HepG2 (cell line): ENCODE measurements at regions not wholly inside any gene's neighbourhood (a gene's known extent, or its start where the extent isn't known, plus 50 kb on each side); places are given as distances from the start of the nearest gene placed in this dataset.

Experiments
- ATAC-seq: fragments of 200-7000 bp; cut with Tn5 transposase; 3 replicates; pipeline ENCODE4 v1.9.1; 2020; ENCODE audit warnings: mild to moderate bottlenecking, moderate library complexity
- BruUV-seq: library from RNA; stranded (reverse); fragments of 400-500 nt; replicated peaks from 2 replicates; lab custom pipeline; 2021; lab: Mats Ljungman, UMichigan
- CTCF ChIA-PET: fragments of 300-600 bp; formaldehyde crosslinking; extraction: SDS; loops from one replicate; lab custom pipeline; 2021; ENCODE audit warnings: low total read pairs, inconsistent platforms, low intra/inter-chr PET ratio; lab: Yijun Ruan, JAX
- POLR2A ChIA-PET: fragments of 350-600 bp; sonication (Branson Sonifier 250); formaldehyde crosslinking; loops from one replicate; lab custom pipeline; 2020; ENCODE audit warnings: antibody characterized with exemption, inconsistent platforms; lab: Yijun Ruan, JAX
- DNase-seq: peaks from one replicate; pipeline ENCODE4 v3.0.0-alpha.2; 2015; ENCODE audit warnings: low spot score
- FAIRE-seq: peaks from 3 replicates; lab custom pipeline; 2011; peaks lifted over from hg19 to GRCh38; lab: Jason Lieb, UNC
- H2AFZ ChIP-seq: one replicate; pipeline ENCODE4 v1.6.1; 2011; ENCODE audit warnings: low read length, inconsistent platforms
- H3K27ac ChIP-seq: fragments of 300-600 bp; 3 replicates; pipeline ENCODE4 v1.8.0; 2011; ENCODE audit warnings: mixed run types, mild to moderate bottlenecking, mixed read lengths, low read length, inconsistent platforms; ENCODE audit not compliant: insufficient read depth; ENCODE audit errors: extremely low read length
- H3K27me3 ChIP-seq, 2 experiments: fragments of 200-600 bp in 1 of 2; 2 replicates in 1 of 2; 3 replicates in 1 of 2; pipeline versions ENCODE4 v1.6.0 to v1.8.0; 2011; ENCODE audit warnings: low read length in 2 of 2, mild to moderate bottlenecking in 2 of 2, moderate library complexity in 2 of 2, inconsistent platforms in 1 of 2; ENCODE audit not compliant: insufficient read depth in 2 of 2, control insufficient read depth in 1 of 2
- H3K36me3 ChIP-seq, 2 experiments: fragments of 200-600 bp in 1 of 2; replicated peaks in 1 of 2; 2 replicates in 1 of 2; 3 replicates in 1 of 2; pipeline versions ENCODE4 v1.5.1 to v1.8.0; 2011; ENCODE audit warnings: low read length in 2 of 2, inconsistent platforms in 1 of 2; ENCODE audit not compliant: insufficient read depth in 2 of 2, control insufficient read depth in 1 of 2
- H3K4me1 ChIP-seq: 2 replicates; pipeline ENCODE4 v1.5.1; 2012; ENCODE audit warnings: low read length, inconsistent platforms; ENCODE audit not compliant: insufficient read depth
- H3K4me2 ChIP-seq: 2 replicates; pipeline ENCODE4 v1.6.0; 2011; ENCODE audit warnings: low read depth, low read length, inconsistent platforms
- H3K4me3 ChIP-seq, 3 experiments: fragments of 200-600 bp in 1 of 3; sonication (generic), shearing (Covaris generic) in 1 of 3; replicated peaks in 1 of 3; 2 replicates each; pipeline ENCODE4 v1.5.1; 2011 to 2016; ENCODE audit warnings: low read length in 3 of 3, inconsistent platforms in 2 of 3, low read depth in 2 of 3, mild to moderate bottlenecking in 2 of 3, control low read depth in 1 of 3, mixed read lengths in 1 of 3; ENCODE audit not compliant: insufficient read depth in 1 of 3
- H3K79me2 ChIP-seq: one replicate; pipeline ENCODE4 v1.6.1; 2011; ENCODE audit warnings: low read length, inconsistent platforms; ENCODE audit not compliant: insufficient read depth
- H3K9ac ChIP-seq: 2 replicates; pipeline ENCODE4 v1.6.0; 2011; ENCODE audit warnings: mild to moderate bottlenecking, low read depth, low read length, inconsistent platforms; ENCODE audit not compliant: insufficient read depth
- H3K9me3 ChIP-seq: 2 replicates; pipeline ENCODE4 v1.5.1; 2012; ENCODE audit warnings: mild to moderate bottlenecking, low read length
- H4K20me1 ChIP-seq: 2 replicates; pipeline ENCODE4 v1.6.0; 2011; ENCODE audit warnings: inconsistent platforms, mild to moderate bottlenecking, low read length, moderate library complexity; ENCODE audit not compliant: insufficient read depth
- ATAD3A ChIP-seq: sonication (generic); formaldehyde crosslinking; IDR thresholded peaks from 2 replicates; pipeline ENCODE4 v1.4.0; 2020; ENCODE audit warnings: missing genetic modification reagents
- HNF4G ChIP-seq, 2 experiments: sonication (generic) in 1 of 2; formaldehyde crosslinking in 1 of 2; IDR thresholded peaks; 2 replicates each; pipeline versions ENCODE4 v1.4.0 to v1.6.1; 2011 to 2020; ENCODE audit warnings: borderline replicate concordance in 2 of 2, low read depth in 2 of 2, mild to moderate bottlenecking in 2 of 2, low read length in 1 of 2, missing genetic modification reagents in 1 of 2, moderate library complexity in 1 of 2
- HNRNPK ChIP-seq: fragments of 200-400 bp; formaldehyde crosslinking; IDR thresholded peaks from 2 replicates; pipeline ENCODE4 v1.6.1; 2018; ENCODE audit warnings: low read length, low read depth, moderate library complexity, mild to moderate bottlenecking; ENCODE audit not compliant: poor library complexity, severe bottlenecking
- KDM4B ChIP-seq: sonication (generic); formaldehyde crosslinking; IDR thresholded peaks from 2 replicates; pipeline ENCODE4 v1.4.0; 2020; ENCODE audit warnings: missing genetic modification reagents
- KDM6A ChIP-seq: IDR thresholded peaks from 2 replicates; pipeline ENCODE4 v1.6.1; 2016; ENCODE audit warnings: low read depth
- KLF12 ChIP-seq: sonication (generic); formaldehyde crosslinking; IDR thresholded peaks from 2 replicates; pipeline ENCODE4 v1.4.0; 2020; ENCODE audit warnings: missing genetic modification reagents, borderline replicate concordance
- NFATC3 ChIP-seq: sonication (generic); formaldehyde crosslinking; IDR thresholded peaks from 2 replicates; pipeline ENCODE4 v1.5.1; 2020; ENCODE audit warnings: mild to moderate bottlenecking, missing genetic modification reagents
- PCBP1 ChIP-seq: fragments of 200-400 bp; formaldehyde crosslinking; IDR thresholded peaks from 2 replicates; pipeline ENCODE4 v1.6.1; 2017; ENCODE audit warnings: mild to moderate bottlenecking, low read depth, low read length, borderline replicate concordance
- ZEB1 ChIP-seq: IDR thresholded peaks from 2 replicates; pipeline ENCODE4 v1.6.1; 2012; ENCODE audit warnings: mild to moderate bottlenecking, low read depth, inconsistent platforms; ENCODE audit not compliant: insufficient replicate concordance
- WGBS: methylation state at CpG from one replicate; pipeline ENCODE4 v1.1.6; 2017; ENCODE audit warnings: low lambda C conversion rate; 5-methylcytosine and 5-hydroxymethylcytosine counted together
- in situ Hi-C: cut with HindIII; loops from 2 replicates; pipeline ENCODE4 v1.10.0; 2017; ENCODE audit warnings: low pct_unique_long_range_greater_than_20kb; ENCODE audit not compliant: extremely low pct_ligation_motif_present
- intact Hi-C: fragments of 100-400 bp; cut with micrococcal nuclease; formaldehyde crosslinking; loops from one replicate; pipeline ENCODE4 v1.10.0; 2022; ENCODE audit not compliant: unreplicated experiment
- TF ChIP-seq, protein P1 (sequence below): sonication (generic); formaldehyde crosslinking; IDR thresholded peaks from 2 replicates; pipeline ENCODE4 v1.9.0; 2021; ENCODE audit warnings: missing genetic modification reagents, borderline replicate concordance

- H3K9me3 ChIP-seq = no peaks in the 10 kb centered on the region
- no peaks in the 10 kb centered on the region for H3K27me3 ChIP-seq
- DNase-seq (no peak), ATAC-seq (no peak), FAIRE-seq (no peak)
- intact Hi-C loops (no loop called here), in situ Hi-C loops (no loop called here)
- H3K4me1 ChIP-seq = no peaks in the 10 kb centered on the region
- WGBS = 28% methylated on average over 8 of the region's 8 CpGs
- no peaks in the 10 kb centered on the region for H4K20me1 ChIP-seq
- CTCF ChIA-PET = no interaction called here
- H3K27ac ChIP-seq = no peak overlapping the region
- H3K4me3 ChIP-seq = no peak overlapping the region
- H2AFZ ChIP-seq = no peak overlapping the region
- POLR2A ChIA-PET = no interaction called here
- no peak overlapping the region for H3K4me2 ChIP-seq
- BruUV-seq = no TSS peak
- no peak for TF ChIP-seq KLF12
- TF ChIP-seq, protein P1, sequence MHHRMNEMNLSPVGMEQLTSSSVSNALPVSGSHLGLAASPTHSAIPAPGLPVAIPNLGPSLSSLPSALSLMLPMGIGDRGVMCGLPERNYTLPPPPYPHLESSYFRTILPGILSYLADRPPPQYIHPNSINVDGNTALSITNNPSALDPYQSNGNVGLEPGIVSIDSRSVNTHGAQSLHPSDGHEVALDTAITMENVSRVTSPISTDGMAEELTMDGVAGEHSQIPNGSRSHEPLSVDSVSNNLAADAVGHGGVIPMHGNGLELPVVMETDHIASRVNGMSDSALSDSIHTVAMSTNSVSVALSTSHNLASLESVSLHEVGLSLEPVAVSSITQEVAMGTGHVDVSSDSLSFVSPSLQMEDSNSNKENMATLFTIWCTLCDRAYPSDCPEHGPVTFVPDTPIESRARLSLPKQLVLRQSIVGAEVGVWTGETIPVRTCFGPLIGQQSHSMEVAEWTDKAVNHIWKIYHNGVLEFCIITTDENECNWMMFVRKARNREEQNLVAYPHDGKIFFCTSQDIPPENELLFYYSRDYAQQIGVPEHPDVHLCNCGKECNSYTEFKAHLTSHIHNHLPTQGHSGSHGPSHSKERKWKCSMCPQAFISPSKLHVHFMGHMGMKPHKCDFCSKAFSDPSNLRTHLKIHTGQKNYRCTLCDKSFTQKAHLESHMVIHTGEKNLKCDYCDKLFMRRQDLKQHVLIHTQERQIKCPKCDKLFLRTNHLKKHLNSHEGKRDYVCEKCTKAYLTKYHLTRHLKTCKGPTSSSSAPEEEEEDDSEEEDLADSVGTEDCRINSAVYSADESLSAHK = no peak
- TF ChIP-seq, all 625 proteins: peak for 0
- H3K79me2 ChIP-seq = no peaks in the 10 kb centered on the region
- H3K9ac ChIP-seq = no peak overlapping the region
- H3K36me3 ChIP-seq = no peaks in the 10 kb centered on the region
Measured at GRCh38 chr18:1541478-1541877, 636.8 kb downstream of the ADCYAP1 start.

- ChIA-PET CTCF (no interaction called here), POLR2A (no interaction called here)
- no peaks in the 10 kb centered on the region for H3K36me3 ChIP-seq
- no peak for ATAC-seq
- H3K9me3 ChIP-seq = no peaks in the 10 kb centered on the region
- intact Hi-C loops = no loop called here
- no peaks in the 10 kb centered on the region for H3K4me1 ChIP-seq
- no peak overlapping the region for H3K9ac ChIP-seq
- no peak for FAIRE-seq
- 15% methylated on average over 2 of the region's 2 CpGs for WGBS
- no peak overlapping the region for H3K4me2 ChIP-seq
- BruUV-seq = no TSS peak
- no peak overlapping the region for H3K27ac ChIP-seq
- H3K27me3 ChIP-seq = no peaks in the 10 kb centered on the region
- no peaks in the 10 kb centered on the region for H4K20me1 ChIP-seq
- TF ChIP-seq NFATC3 (CRISPR knock-in tag) (no peak), HNF4G (IDR thresholded peaks at IDR 0.05; ENCODE audit: borderline replicate concordance, low read depth, low read length) (no peak), HNF4G (CRISPR knock-in tag; IDR thresholded peaks at IDR 0.05; ENCODE audit: borderline replicate concordance, low read depth) (no peak), HNRNPK (peak; percentile 93), KDM6A (no peak), KDM4B (CRISPR knock-in tag) (no peak), ZEB1 (no peak), PCBP1 (0 out of 2 replicates have a peak, but pooled peaks have one; percentile 38), ATAD3A (no peak)
- no peak for DNase-seq
- in situ Hi-C loops = no loop called here
- H2AFZ ChIP-seq = no peak overlapping the region
- H3K79me2 ChIP-seq = no peaks in the 10 kb centered on the region
- no peak overlapping the region for H3K4me3 ChIP-seq
Measured at GRCh38 chr18:1542230-1542774, 637.6 kb downstream of the ADCYAP1 start.
